ENCODE measurements at regions not wholly inside any gene's neighbourhood (a gene's known extent, or its start where the extent isn't known, plus 50 kb on each side); places are given as distances from the start of the nearest gene placed in this dataset.
"Not testable (repeated sequence)": the region's sequence is repeated elsewhere in the genome, so short reads cannot be mapped to it uniquely, and the experiment has no call there.

GRCh38 chr13:47892374-47892773 lies 108.7 kb downstream of the SUCLA2 start:
- no peak overlapping the region for H3K4me3 Mint-ChIP-seq
- no peaks in the 10 kb centered on the region; the same call in 1 of the 2 replicates for H3K27me3 Mint-ChIP-seq (ENCODE audit: insufficient read depth)
- no peak for TF ChIP-seq CTCF (IDR thresholded peaks at IDR 0.05)
- no peak for DNase-seq
- peaks cover 3% of the 10 kb centered on the region for H3K4me1 Mint-ChIP-seq (ENCODE audit: low read depth)
- no peaks in the 10 kb centered on the region for H3K36me3 Mint-ChIP-seq (ENCODE audit: low read depth)
- H3K9me3 Mint-ChIP-seq = no peaks in the 10 kb centered on the region
- no peak overlapping the region for H3K27ac Mint-ChIP-seq

GRCh38 chr13:47890146-47890814 lies 110.8 kb downstream of the SUCLA2 start:
- Mint-ChIP-seq H3K27me3 (ENCODE audit: insufficient read depth) (peaks cover 2% of the 10 kb centered on the region; the same call in 1 of the 2 replicates), H3K27ac (no peak overlapping the region), H3K9me3 (no peaks in the 10 kb centered on the region), H3K36me3 (ENCODE audit: low read depth) (no peaks in the 10 kb centered on the region), H3K4me3 (no peak overlapping the region), H3K4me1 (ENCODE audit: low read depth) (no peaks in the 10 kb centered on the region)
- DNase-seq = no peak
- TF ChIP-seq CTCF (IDR thresholded peaks at IDR 0.05) = no peak

- Mint-ChIP-seq H3K9me3 (no peaks in the 10 kb centered on the region), H3K27ac (no peak overlapping the region), H3K4me1 (ENCODE audit: low read depth) (no peaks in the 10 kb centered on the region), H3K36me3 (ENCODE audit: low read depth) (no peaks in the 10 kb centered on the region), H3K4me3 (no peak overlapping the region), H3K27me3 (ENCODE audit: insufficient read depth) (peaks cover 2% of the 10 kb centered on the region; the same call in 1 of the 2 replicates)
- no peak for DNase-seq
- TF ChIP-seq CTCF (IDR thresholded peaks at IDR 0.05) = no peak
These were observed 114.8 kb downstream of the SUCLA2 start for GRCh38 chr13:47886314-47886713.

GRCh38 chr13:47875201-47875600 lies 125.9 kb downstream of the SUCLA2 start:
- Mint-ChIP-seq H3K27me3 (ENCODE audit: insufficient read depth) (peaks cover 1% of the 10 kb centered on the region; the same call in 1 of the 2 replicates), H3K36me3 (ENCODE audit: low read depth) (no peaks in the 10 kb centered on the region; the same call in 1 of the 2 replicates), H3K4me1 (ENCODE audit: low read depth) (no peaks in the 10 kb centered on the region), H3K4me3 (no peak overlapping the region), H3K9me3 (peaks cover 8% of the 10 kb centered on the region), H3K27ac (no peak overlapping the region)
- DNase-seq = no peak
- no peak for TF ChIP-seq CTCF (IDR thresholded peaks at IDR 0.05)

- H3K4me3 Mint-ChIP-seq; DNase-seq; H3K36me3 Mint-ChIP-seq (ENCODE audit: low read depth); H3K27me3 Mint-ChIP-seq (ENCODE audit: insufficient read depth); H3K9me3 Mint-ChIP-seq; H3K27ac Mint-ChIP-seq; H3K4me1 Mint-ChIP-seq (ENCODE audit: low read depth): not testable (repeated sequence)
These were observed 127.1 kb downstream of the SUCLA2 start for GRCh38 chr13:47873987-47874386.

- not testable (repeated sequence) for H3K4me1 Mint-ChIP-seq (ENCODE audit: low read depth); H3K27ac Mint-ChIP-seq; H3K27me3 Mint-ChIP-seq (ENCODE audit: insufficient read depth); DNase-seq; H3K9me3 Mint-ChIP-seq; H3K4me3 Mint-ChIP-seq; H3K36me3 Mint-ChIP-seq (ENCODE audit: low read depth)
These were observed 127.8 kb downstream of the SUCLA2 start for GRCh38 chr13:47873319-47873718.
